H9 (cell line): ENCODE measurements at regions not wholly inside any gene's neighbourhood (a gene's known extent, or its start where the extent isn't known, plus 50 kb on each side); places are given as distances from the start of the nearest gene placed in this dataset.

Experiments used
- DNase-seq: peaks from one replicate; pipeline ENCODE4 v3.0.0-alpha.2; 2017
- H2AFZ ChIP-seq: one replicate; pipeline ENCODE4 v1.6.1; 2013; ENCODE audit warnings: mild to moderate bottlenecking, low read length, control low read depth, moderate library complexity
- H2AK5ac ChIP-seq: 2 replicates; pipeline ENCODE4 v1.6.1; 2013; ENCODE audit warnings: low read length, control low read depth, mixed read lengths; ENCODE audit not compliant: insufficient read length
- H2BK120ac ChIP-seq: one replicate; pipeline ENCODE4 v1.6.1; 2013; ENCODE audit warnings: low read depth, mild to moderate bottlenecking, low read length, control low read depth, inconsistent platforms; ENCODE audit not compliant: poor library complexity, severe bottlenecking
- H2BK12ac ChIP-seq: 2 replicates; pipeline ENCODE4 v1.6.1; 2013; ENCODE audit warnings: low read length, control low read depth, mixed read lengths, low read depth; ENCODE audit not compliant: insufficient read length
- H2BK15ac ChIP-seq: 2 replicates; pipeline ENCODE4 v1.6.1; 2013; ENCODE audit warnings: low read depth, low read length, control low read depth
- H2BK20ac ChIP-seq: one replicate; pipeline ENCODE4 v1.6.1; 2013; ENCODE audit warnings: low read depth, mild to moderate bottlenecking, low read length, control low read depth, inconsistent platforms; ENCODE audit not compliant: poor library complexity, severe bottlenecking
- H2BK5ac ChIP-seq: 2 replicates; pipeline ENCODE4 v1.6.1; 2013; ENCODE audit warnings: low read length, control low read depth, mixed read lengths; ENCODE audit not compliant: insufficient read length
- H3K14ac ChIP-seq: 2 replicates; pipeline ENCODE4 v1.6.1; 2013; ENCODE audit warnings: low read length, control low read depth; ENCODE audit not compliant: insufficient read depth
- H3K18ac ChIP-seq: 2 replicates; pipeline ENCODE4 v1.6.1; 2013; ENCODE audit warnings: low read depth, mild to moderate bottlenecking, mixed read lengths, low read length, control low read depth; ENCODE audit not compliant: insufficient read length
- H3K23ac ChIP-seq: 2 replicates; pipeline ENCODE4 v1.6.1; 2013; ENCODE audit warnings: low read length, control low read depth, mixed read lengths, low read depth; ENCODE audit not compliant: insufficient read length
- H3K23me2 ChIP-seq: 2 replicates; pipeline ENCODE4 v1.6.1; 2013; ENCODE audit warnings: low read depth, mild to moderate bottlenecking, mixed read lengths, low read length, control low read depth; ENCODE audit not compliant: insufficient read length, poor library complexity, severe bottlenecking
- H3K27ac ChIP-seq: 2 replicates; pipeline ENCODE4 v1.5.1; 2013; ENCODE audit warnings: low read length, control low read depth, mixed read lengths, low read depth; ENCODE audit not compliant: insufficient read length
- H3K27me3 ChIP-seq: 2 replicates; pipeline ENCODE4 v1.6.1; 2013; ENCODE audit warnings: low read length, control low read depth, inconsistent platforms; ENCODE audit not compliant: insufficient read depth
- H3K4ac ChIP-seq: 2 replicates; pipeline ENCODE4 v1.6.1; 2013; ENCODE audit warnings: low read depth, mild to moderate bottlenecking, control low read depth, inconsistent platforms, low read length, moderate library complexity
- H3K4me1 ChIP-seq: 2 replicates; pipeline ENCODE4 v1.6.1; 2013; ENCODE audit warnings: low read length, control low read depth, inconsistent platforms; ENCODE audit not compliant: insufficient read depth
- H3K4me2 ChIP-seq: 2 replicates; pipeline ENCODE4 v1.6.1; 2013; ENCODE audit warnings: low read length, control low read depth, mixed read lengths; ENCODE audit not compliant: insufficient read length, insufficient read depth
- H3K56ac ChIP-seq: 2 replicates; pipeline ENCODE4 v1.6.1; 2013; ENCODE audit warnings: low read depth, mild to moderate bottlenecking, mixed read lengths, low read length, control low read depth; ENCODE audit not compliant: insufficient read length
- H3K79me1 ChIP-seq: 2 replicates; pipeline ENCODE4 v1.6.1; 2013; ENCODE audit warnings: low read depth, mild to moderate bottlenecking, moderate library complexity, low read length, control low read depth, inconsistent platforms; ENCODE audit not compliant: insufficient read depth, poor library complexity, severe bottlenecking
- H3K79me2 ChIP-seq: 2 replicates; pipeline ENCODE4 v1.6.1; 2013; ENCODE audit warnings: low read length, control low read depth, inconsistent platforms; ENCODE audit not compliant: insufficient read depth
- H3K9ac ChIP-seq: 2 replicates; pipeline ENCODE4 v1.6.1; 2013; ENCODE audit warnings: low read length, control low read depth, mixed read lengths; ENCODE audit not compliant: insufficient read length; ENCODE audit errors: extremely low read depth
- H3K9me3 ChIP-seq: one replicate; pipeline ENCODE4 v1.6.1; 2013; ENCODE audit warnings: low read depth, low read length, inconsistent platforms; ENCODE audit not compliant: control insufficient read depth
- H3T11ph ChIP-seq: one replicate; pipeline ENCODE4 v1.6.1; 2013; ENCODE audit warnings: mild to moderate bottlenecking, low read length, control low read depth, inconsistent platforms
- H4K20me1 ChIP-seq: one replicate; pipeline ENCODE4 v1.6.1; 2013; ENCODE audit not compliant: control insufficient read depth, insufficient read length, insufficient read depth
- H4K5ac ChIP-seq: 2 replicates; pipeline ENCODE4 v1.6.1; 2013; ENCODE audit warnings: low read depth, mild to moderate bottlenecking, mixed read lengths, low read length, control low read depth; ENCODE audit not compliant: insufficient read length
- H4K8ac ChIP-seq: replicated peaks from 2 replicates; pipeline ENCODE4 v1.6.1; 2013; ENCODE audit warnings: low read length, control low read depth, mixed read lengths, low read depth; ENCODE audit not compliant: insufficient read length
- H4K91ac ChIP-seq: 2 replicates; pipeline ENCODE4 v1.6.1; 2013; ENCODE audit warnings: low read depth, mild to moderate bottlenecking, moderate library complexity, mixed read lengths, low read length, control low read depth; ENCODE audit not compliant: insufficient read length
- H3K27ac Mint-ChIP-seq, 3 experiments: 2 replicates in 2 of 3; 3 replicates in 1 of 3; pipeline ENCODE4 v1.8.0; 2020 to 2021; ENCODE audit warnings: mixed read lengths in 3 of 3, mild to moderate bottlenecking in 1 of 3, moderate library complexity in 1 of 3
- H3K27me3 Mint-ChIP-seq: 2 replicates; pipeline ENCODE4 v1.8.0; 2021; ENCODE audit warnings: low read depth, mild to moderate bottlenecking, moderate library complexity, mixed read lengths
- H3K36me3 Mint-ChIP-seq, 3 experiments: 2 replicates in 2 of 3; 3 replicates in 1 of 3; pipeline ENCODE4 v1.8.0; 2020 to 2021; ENCODE audit warnings: low read depth in 3 of 3, mixed read lengths in 3 of 3; ENCODE audit not compliant: insufficient read depth in 1 of 3
- H3K4me1 Mint-ChIP-seq, 2 experiments: 2 replicates each; pipeline ENCODE4 v1.8.0; 2020; ENCODE audit warnings: mixed read lengths in 2 of 2
- H3K4me3 Mint-ChIP-seq, 2 experiments: 2 replicates in 1 of 2; 3 replicates in 1 of 2; pipeline ENCODE4 v1.8.0; 2020 to 2021; ENCODE audit warnings: mild to moderate bottlenecking in 2 of 2, mixed read lengths in 2 of 2, moderate library complexity in 1 of 2
- H3K9me3 Mint-ChIP-seq, 2 experiments: 2 replicates in 1 of 2; 3 replicates in 1 of 2; pipeline ENCODE4 v1.8.0; 2020; ENCODE audit warnings: mild to moderate bottlenecking in 2 of 2, mixed read lengths in 2 of 2, moderate library complexity in 1 of 2
- CTCF ChIP-seq: fragments of 200-600 bp; sonication (generic); conservative IDR thresholded peaks from 3 replicates; pipeline ENCODE4 v1.8.0; 2021; ENCODE audit warnings: antibody characterized with exemption, mild to moderate bottlenecking
- WGBS: extraction: QIAGEN DNeasy Blood & Tissue Kit; methylation state at CpG from one replicate; pipeline ENCODE4 v1.1.7; 2013; ENCODE audit warnings: missing lambda C conversion rate, low lambda C conversion rate, mixed read lengths; ENCODE audit not compliant: insufficient read length; ENCODE audit errors: extremely low coverage; 5-methylcytosine and 5-hydroxymethylcytosine counted together

- Histone ChIP-seq H3K27ac (no peak overlapping the region), H3K14ac (no peak overlapping the region), H3K4me1 (no peaks in the 10 kb centered on the region), H3K18ac (no peak overlapping the region), H3K79me2 (no peaks in the 10 kb centered on the region), H2BK20ac (no peak overlapping the region), H2BK120ac (no peak overlapping the region), H3K4ac (no peak overlapping the region), H2BK12ac (no peak overlapping the region), H2BK5ac (no peak overlapping the region), H3K9me3 (no peaks in the 10 kb centered on the region), H3K4me2 (no peak overlapping the region), H2AK5ac (no peak overlapping the region), H2AFZ (no peak overlapping the region), H4K20me1 (no peaks in the 10 kb centered on the region), H2BK15ac (no peak overlapping the region), H3K56ac (no peak overlapping the region), H4K5ac (no peak overlapping the region), H3K23me2 (no peaks in the 10 kb centered on the region), H3K79me1 (no peaks in the 10 kb centered on the region), H3T11ph (no peak overlapping the region), H3K9ac (no peak overlapping the region), H3K23ac (no peak overlapping the region), H4K8ac (no peak overlapping the region), H4K91ac (no peak overlapping the region), H3K27me3 (no peaks in the 10 kb centered on the region)
- DNase-seq, result no peak
- WGBS, result no CpG with 5 or more reads among the region's 5 CpGs
- Mint-ChIP-seq H3K4me1 (peaks cover 0 to 4% of the 10 kb centered on the region in 2 experiments; a peak in 2 of 4 replicates), H3K9me3 (no peaks in the 10 kb centered on the region; a peak in 3 of 5 replicates), H3K27ac (peak overlapping the region in 1 of 3 experiments; percentile 20; a peak in 2 of 7 replicates), H3K4me3 (no peak overlapping the region), H3K36me3 (peaks cover 0 to 4% (median 0%) of the 10 kb centered on the region in 3 experiments; a peak in 1 of 7 replicates), H3K27me3 (no peaks in the 10 kb centered on the region; the same call in 1 of the 2 replicates)
- TF ChIP-seq CTCF, result no peak
These were observed 434.0 kb upstream of the SULF2 start for GRCh38 chr20:48219306-48219705.
